NT2/D1 (cell line): ENCODE measurements at regions not wholly inside any gene's neighbourhood (a gene's known extent, or its start where the extent isn't known, plus 50 kb on each side); places are given as distances from the start of the nearest gene placed in this dataset.

Experiments used
- YY1 ChIP-seq: IDR thresholded peaks from 2 replicates; pipeline ENCODE4 v1.6.1; 2011; ENCODE audit not compliant: insufficient read length, insufficient read depth
- ZNF274 ChIP-seq: IDR thresholded peaks from 2 replicates; pipeline ENCODE4 v1.6.1; 2011; ENCODE audit warnings: mild to moderate bottlenecking, low read depth, low read length

- TF ChIP-seq YY1 (no peak), ZNF274 (no peak)
Measured at GRCh38 chr2:139609109-139609508, 828.9 kb upstream of the NXPH2 start.
